ENCODE measurements at regions not wholly inside any gene's neighbourhood (a gene's known extent, or its start where the extent isn't known, plus 50 kb on each side); places are given as distances from the start of the nearest gene placed in this dataset.

GRCh38 chr10:57952741-57953140 lies 315.0 kb downstream of the IPMK start:
- H3K9me3 Mint-ChIP-seq (ENCODE audit: insufficient read depth), result no peaks in the 10 kb centered on the region

GRCh38 chr10:57950442-57950974 lies 317.2 kb downstream of the IPMK start:
- DNase-seq, result no peak
- H3K27ac ChIP-seq (ENCODE audit: low read length in 2 of 2), result no peak overlapping the region
- H3K4me2 ChIP-seq (replicated peaks; ENCODE audit: low read depth, low read length, poor library complexity, severe bottlenecking), result no peak overlapping the region
- H3K9ac ChIP-seq (ENCODE audit: low read length), result no peak overlapping the region
- Mint-ChIP-seq H3K4me1 (no peaks in the 10 kb centered on the region), H3K9me3 (ENCODE audit: insufficient read depth) (no peaks in the 10 kb centered on the region), H3K27ac (no peak overlapping the region), H3K4me3 (no peak overlapping the region), H3K27me3 (no peaks in the 10 kb centered on the region)
- H3K36me3 ChIP-seq (replicated peaks in 1 of 2; ENCODE audit: control extremely low read depth in 1 of 2, control insufficient read depth in 1 of 2, extremely low read depth in 1 of 2, insufficient read depth in 2 of 2, low read length in 1 of 2), result no peaks in the 10 kb centered on the region
- no peak for ATAC-seq (ENCODE audit: low read depth)
- no peaks in the 10 kb centered on the region for H3K9me3 ChIP-seq (ENCODE audit: control extremely low read depth in 1 of 3, control insufficient read depth in 2 of 3, insufficient read depth in 1 of 3, low read length in 2 of 3)
- ChIA-PET POLR2A (no interaction called here), CTCF (no interaction called here)
- H3K4me1 ChIP-seq (ENCODE audit: control insufficient read depth in 2 of 2, insufficient read depth in 2 of 2, low read length in 2 of 2), result no peaks in the 10 kb centered on the region
- no peak overlapping the region for H2AFZ ChIP-seq (ENCODE audit: insufficient read depth, low read depth, low read length, poor library complexity, severe bottlenecking)
- intact Hi-C loops (cut with micrococcal nuclease), result no loop called here
- H3K79me2 ChIP-seq (ENCODE audit: control insufficient read depth, insufficient read depth, low read length), result no peaks in the 10 kb centered on the region
- H4K20me1 ChIP-seq (ENCODE audit: control insufficient read depth, insufficient read depth, low read length, poor library complexity, severe bottlenecking), result no peaks in the 10 kb centered on the region
- H3K4me3 ChIP-seq (ENCODE audit: control extremely low read depth in 1 of 5, extremely low read depth in 1 of 5, insufficient read depth in 1 of 5, low read depth in 2 of 5, low read length in 4 of 5), result no peak overlapping the region
- TF ChIP-seq CTCF (IDR thresholded peaks at IDR 0.05) (no peak), EZH2 (IDR thresholded peaks at IDR 0.05; ENCODE audit: borderline replicate concordance, insufficient read depth, low read depth, low read length, poor library complexity, severe bottlenecking) (no peak)
- 33% methylated on average over 1 of the region's 4 CpGs for WGBS (ENCODE audit: insufficient coverage)
- H3K27me3 ChIP-seq (replicated peaks in 1 of 4; ENCODE audit: control extremely low read depth in 1 of 4, control insufficient read depth in 3 of 4, insufficient read depth in 4 of 4, low read length in 3 of 4), result no peaks in the 10 kb centered on the region

More at GRCh38 chr10:57952741-57953140, 315.0 kb downstream of the IPMK start:
- no peaks in the 10 kb centered on the region for H3K4me1 Mint-ChIP-seq
- TF ChIP-seq EZH2 (IDR thresholded peaks at IDR 0.05; ENCODE audit: borderline replicate concordance, insufficient read depth, low read depth, low read length, poor library complexity, severe bottlenecking) (no peak), CTCF (IDR thresholded peaks at IDR 0.05) (no peak)
- Histone ChIP-seq H3K27me3 (replicated peaks in 1 of 4; ENCODE audit: control extremely low read depth in 1 of 4, control insufficient read depth in 3 of 4, insufficient read depth in 4 of 4, low read length in 3 of 4) (no peaks in the 10 kb centered on the region), H3K9ac (ENCODE audit: low read length) (no peak overlapping the region), H3K9me3 (ENCODE audit: control extremely low read depth in 1 of 3, control insufficient read depth in 2 of 3, insufficient read depth in 1 of 3, low read length in 2 of 3) (no peaks in the 10 kb centered on the region), H3K36me3 (replicated peaks in 1 of 2; ENCODE audit: control extremely low read depth in 1 of 2, control insufficient read depth in 1 of 2, extremely low read depth in 1 of 2, insufficient read depth in 2 of 2, low read length in 1 of 2) (no peaks in the 10 kb centered on the region), H3K4me1 (ENCODE audit: control insufficient read depth in 2 of 2, insufficient read depth in 2 of 2, low read length in 2 of 2) (no peaks in the 10 kb centered on the region), H3K4me2 (replicated peaks; ENCODE audit: low read depth, low read length, poor library complexity, severe bottlenecking) (no peak overlapping the region), H4K20me1 (ENCODE audit: control insufficient read depth, insufficient read depth, low read length, poor library complexity, severe bottlenecking) (no peaks in the 10 kb centered on the region), H3K27ac (ENCODE audit: low read length in 2 of 2) (no peak overlapping the region), H3K4me3 (ENCODE audit: control extremely low read depth in 1 of 5, extremely low read depth in 1 of 5, insufficient read depth in 1 of 5, low read depth in 2 of 5, low read length in 4 of 5) (no peak overlapping the region), H3K79me2 (ENCODE audit: control insufficient read depth, insufficient read depth, low read length) (no peaks in the 10 kb centered on the region), H2AFZ (ENCODE audit: insufficient read depth, low read depth, low read length, poor library complexity, severe bottlenecking) (no peak overlapping the region)
- no CpG with 5 or more reads among the region's 2 CpGs for WGBS (ENCODE audit: insufficient coverage)
- ChIA-PET CTCF (no interaction called here), POLR2A (no interaction called here)
- ATAC-seq (ENCODE audit: low read depth) (no peak), DNase-seq (no peak)
- no peaks in the 10 kb centered on the region for H3K27me3 Mint-ChIP-seq
- intact Hi-C loops (cut with micrococcal nuclease), result no loop called here
- no peak overlapping the region for H3K4me3 Mint-ChIP-seq
- no peak overlapping the region for H3K27ac Mint-ChIP-seq
